ENCODE measurements at regions not wholly inside any gene's neighbourhood (a gene's known extent, or its start where the extent isn't known, plus 50 kb on each side); places are given as distances from the start of the nearest gene placed in this dataset.

GRCh38 chr12:56864318-56864717, 69.9 kb downstream of the SDR9C7 start:
- no peaks in the 10 kb centered on the region for H3K4me1 ChIP-seq (replicated peaks in 1 of 4; ENCODE audit: control insufficient read depth in 3 of 4, insufficient read depth in 4 of 4, low read length in 3 of 4)
- TF ChIP-seq SP1 (IDR thresholded peaks at IDR 0.05; ENCODE audit: low read depth, low read length) = no peak
- TF ChIP-seq MAFK (IDR thresholded peaks at IDR 0.05; ENCODE audit: low read depth, low read length) = no peak
- no peak for TF ChIP-seq EZH2 (IDR thresholded peaks at IDR 0.05; ENCODE audit: low read depth, low read length, severe bottlenecking)
- no peak for TF ChIP-seq KDM1A (IDR thresholded peaks at IDR 0.05; ENCODE audit: borderline replicate concordance, low read length)
- no peak for TF ChIP-seq CTBP2 (IDR thresholded peaks at IDR 0.05; ENCODE audit: borderline replicate concordance, insufficient read depth, insufficient read length, low read length)
- TF ChIP-seq TBP (IDR thresholded peaks at IDR 0.05; ENCODE audit: low read depth, low read length) = no peak
- no peak for TF ChIP-seq CREB1 (IDR thresholded peaks at IDR 0.05)
- TF ChIP-seq GABPA (IDR thresholded peaks at IDR 0.05; ENCODE audit: borderline replicate concordance, insufficient read depth, low read length) = no peak
- no peak for TF ChIP-seq FOSL1 (IDR thresholded peaks at IDR 0.05; ENCODE audit: insufficient read depth, low read depth, low read length)
- TF ChIP-seq CBX5 (IDR thresholded peaks at IDR 0.05; ENCODE audit: low read depth, low read length) = no peak
- no peak for TF ChIP-seq ATF2 (IDR thresholded peaks at IDR 0.05; ENCODE audit: low read length)
- TF ChIP-seq CHD1 (IDR thresholded peaks at IDR 0.05; ENCODE audit: low read depth, low read length) = no peak
- TF ChIP-seq TAF1 (IDR thresholded peaks at IDR 0.05; ENCODE audit: low read depth, low read length) = no peak
- no peak for TF ChIP-seq MAX (IDR thresholded peaks at IDR 0.05)

More at GRCh38 chr12:56864318-56864717, 69.9 kb downstream of the SDR9C7 start:
- no peak overlapping the region for H3K27ac ChIP-seq (ENCODE audit: low read depth, low read length)
- POLR2A ChIA-PET (ENCODE audit: partially characterized antibody) = no interaction called here
- no peak overlapping the region for H3K4me3 ChIP-seq (ENCODE audit: extremely low read depth in 1 of 4, insufficient read depth in 2 of 4, low read depth in 3 of 4, low read length in 4 of 4)
- no peaks in the 10 kb centered on the region for H3K23me2 ChIP-seq (ENCODE audit: low read depth, low read length)
- H3K4me2 ChIP-seq (ENCODE audit: insufficient read depth in 1 of 2, low read depth in 2 of 2, low read length in 2 of 2) = no peak overlapping the region
- H2AK5ac ChIP-seq (ENCODE audit: low read depth, low read length) = no peak overlapping the region
- no peaks in the 10 kb centered on the region for H3K27me3 ChIP-seq (replicated peaks in 1 of 4; ENCODE audit: control insufficient read depth in 3 of 4, extremely low read depth in 1 of 4, insufficient read depth in 3 of 4, low read length in 3 of 4)
- FAIRE-seq (no peak), DNase-seq (ENCODE audit: low read depth in 1 of 2, low spot score in 2 of 2) (no peak)
- no peak overlapping the region for H2BK15ac ChIP-seq (ENCODE audit: low read length)
- H3K56ac ChIP-seq (replicated peaks; ENCODE audit: insufficient read length, low read depth, low read length) = no peak overlapping the region
- no peaks in the 10 kb centered on the region for H4K20me1 ChIP-seq (replicated peaks in 1 of 2; ENCODE audit: control insufficient read depth in 1 of 2, insufficient read depth in 2 of 2, low read length in 2 of 2)
- no peak overlapping the region for H2BK20ac ChIP-seq (ENCODE audit: low read length)
- no peaks in the 10 kb centered on the region for H3K79me2 ChIP-seq (ENCODE audit: control insufficient read depth in 1 of 2, insufficient read depth in 2 of 2, low read length in 2 of 2)
- no peak overlapping the region for H3K18ac ChIP-seq (ENCODE audit: extremely low read depth, low read length)
- no peak overlapping the region for H3K14ac ChIP-seq (ENCODE audit: insufficient read length)
- CTCF ChIA-PET (ENCODE audit: partially characterized antibody) = no interaction called here
- no peaks in the 10 kb centered on the region for H3K79me1 ChIP-seq (ENCODE audit: low read depth, low read length)
- H3K9ac ChIP-seq (replicated peaks in 1 of 4; ENCODE audit: extremely low read depth in 1 of 4, low read depth in 3 of 4, low read length in 3 of 4) = no peak overlapping the region
- no peak overlapping the region for H2AFZ ChIP-seq (ENCODE audit: low read length)
- H4K5ac ChIP-seq (ENCODE audit: insufficient read length, low read depth, low read length) = no peak overlapping the region
- no peak overlapping the region for H4K91ac ChIP-seq (replicated peaks; ENCODE audit: insufficient read length, low read length)
- no peaks in the 10 kb centered on the region for H3K36me3 ChIP-seq (ENCODE audit: control insufficient read depth in 2 of 4, insufficient read depth in 4 of 4, low read length in 3 of 4)
- H3K9me3 ChIP-seq (ENCODE audit: insufficient read depth in 2 of 2, low read depth in 1 of 2, low read length in 1 of 2) = peaks cover 55 to 61% of the 10 kb centered on the region in 2 experiments
- H2BK12ac ChIP-seq (ENCODE audit: low read depth, low read length) = no peak overlapping the region
- no peak overlapping the region for H3K23ac ChIP-seq (ENCODE audit: insufficient read length)
- no peak overlapping the region for H2BK5ac ChIP-seq (ENCODE audit: low read depth, low read length)
- no peak overlapping the region for H4K8ac ChIP-seq (ENCODE audit: extremely low read depth, insufficient read depth, low read length)
- WGBS, 2 experiments (ENCODE audit: extremely low coverage in 1 of 2, insufficient coverage in 1 of 2, insufficient read length in 1 of 2, insufficient replicate concordance in 2 of 2, low coverage in 1 of 2, low lambda C conversion rate in 2 of 2, missing lambda C conversion rate in 1 of 2) = 81% methylated on average over 2 of the region's 2 CpGs; no CpG with 5 or more reads in 1 of the 2 experiments
- H3K4ac ChIP-seq (replicated peaks; ENCODE audit: insufficient read length, low read depth, low read length) = no peak overlapping the region
- H2BK120ac ChIP-seq (replicated peaks; ENCODE audit: low read depth, low read length) = no peak overlapping the region
